ENCODE measurements at regions not wholly inside any gene's neighbourhood (a gene's known extent, or its start where the extent isn't known, plus 50 kb on each side); places are given as distances from the start of the nearest gene placed in this dataset.

- H3K27ac ChIP-seq (ENCODE audit: low read length) = no peak overlapping the region
- H3K27me3 ChIP-seq (replicated peaks; ENCODE audit: insufficient read depth, low read length) = no peaks in the 10 kb centered on the region
- H3F3A ChIP-seq (ENCODE audit: insufficient read depth, low read length) = no peaks in the 10 kb centered on the region
- DNase-seq = no peak
- no peak overlapping the region for H3K4me2 ChIP-seq (ENCODE audit: low read depth, low read length)
- H3K4me3 ChIP-seq (ENCODE audit: low read length) = no peak overlapping the region
- no peaks in the 10 kb centered on the region for H3K79me2 ChIP-seq (ENCODE audit: low read length)
- H3K9me3 ChIP-seq (replicated peaks; ENCODE audit: insufficient read depth, low read length) = no peaks in the 10 kb centered on the region
- no peaks in the 10 kb centered on the region for H3K4me1 ChIP-seq (ENCODE audit: low read length)
- H3K9ac ChIP-seq (ENCODE audit: low read length) = no peak overlapping the region
- H3K36me3 ChIP-seq (replicated peaks; ENCODE audit: insufficient read depth, low read length) = no peaks in the 10 kb centered on the region
- H3K9me2 ChIP-seq (replicated peaks; ENCODE audit: insufficient read depth, low read length) = no peaks in the 10 kb centered on the region
- H2AFZ ChIP-seq (ENCODE audit: low read length) = no peak overlapping the region
- no peak for TF ChIP-seq EZH2phosphoT487 (IDR thresholded peaks at IDR 0.05; ENCODE audit: low read length)
- TF ChIP-seq CTCF (IDR thresholded peaks at IDR 0.05; ENCODE audit: low read length) = peak; percentile 35
- H4K20me1 ChIP-seq (ENCODE audit: insufficient read depth, low read length) = no peaks in the 10 kb centered on the region
These were observed 172.5 kb downstream of the SMAD2 start for GRCh38 chr18:47758000-47758399.

- no peak overlapping the region for H3K27ac ChIP-seq (ENCODE audit: low read length)
- TF ChIP-seq EZH2 (optimal IDR thresholded peaks at IDR 0.05; ENCODE audit: low read depth, low read length) = no peak
- no peak for TF ChIP-seq EZH2phosphoT487 (IDR thresholded peaks at IDR 0.05; ENCODE audit: low read length)
- peak; percentile 96 for TF ChIP-seq CTCF (IDR thresholded peaks at IDR 0.05; ENCODE audit: low read length)
- H3K27me3 ChIP-seq (replicated peaks; ENCODE audit: insufficient read depth, low read length) = no peaks in the 10 kb centered on the region
- H3K9me2 ChIP-seq (replicated peaks; ENCODE audit: insufficient read depth, low read length) = no peaks in the 10 kb centered on the region
- H3K4me1 ChIP-seq (ENCODE audit: low read length) = no peaks in the 10 kb centered on the region
- no peaks in the 10 kb centered on the region for H3F3A ChIP-seq (ENCODE audit: insufficient read depth, low read length)
- H3K9me3 ChIP-seq (replicated peaks; ENCODE audit: insufficient read depth, low read length) = no peaks in the 10 kb centered on the region
- no peak overlapping the region for H3K4me3 ChIP-seq (ENCODE audit: low read length)
- no peak overlapping the region for H3K4me2 ChIP-seq (ENCODE audit: low read depth, low read length)
- H3K9ac ChIP-seq (ENCODE audit: low read length) = no peak overlapping the region
- H3K79me2 ChIP-seq (ENCODE audit: low read length) = no peaks in the 10 kb centered on the region
- no peaks in the 10 kb centered on the region for H4K20me1 ChIP-seq (ENCODE audit: insufficient read depth, low read length)
- no peak overlapping the region for H2AFZ ChIP-seq (ENCODE audit: low read length)
- DNase-seq = peak; percentile 54
- H3K36me3 ChIP-seq (replicated peaks; ENCODE audit: insufficient read depth, low read length) = no peaks in the 10 kb centered on the region
These were observed 174.0 kb downstream of the SMAD2 start for GRCh38 chr18:47756364-47757016.

GRCh38 chr18:47755102-47755456 is 175.4 kb downstream of the SMAD2 start:
- Histone ChIP-seq H2AFZ (ENCODE audit: low read length) (no peak overlapping the region), H3F3A (ENCODE audit: insufficient read depth, low read length) (no peaks in the 10 kb centered on the region), H3K9ac (ENCODE audit: low read length) (no peak overlapping the region), H4K20me1 (ENCODE audit: insufficient read depth, low read length) (no peaks in the 10 kb centered on the region), H3K9me2 (replicated peaks; ENCODE audit: insufficient read depth, low read length) (no peaks in the 10 kb centered on the region), H3K4me3 (ENCODE audit: low read length) (no peak overlapping the region), H3K27ac (ENCODE audit: low read length) (no peak overlapping the region), H3K27me3 (replicated peaks; ENCODE audit: insufficient read depth, low read length) (no peaks in the 10 kb centered on the region), H3K4me2 (ENCODE audit: low read depth, low read length) (no peak overlapping the region), H3K4me1 (ENCODE audit: low read length) (no peaks in the 10 kb centered on the region), H3K9me3 (replicated peaks; ENCODE audit: insufficient read depth, low read length) (no peaks in the 10 kb centered on the region), H3K36me3 (replicated peaks; ENCODE audit: insufficient read depth, low read length) (no peaks in the 10 kb centered on the region), H3K79me2 (ENCODE audit: low read length) (no peaks in the 10 kb centered on the region)
- TF ChIP-seq EZH2 (optimal IDR thresholded peaks at IDR 0.05; ENCODE audit: low read depth, low read length) = no peak
- no peak for TF ChIP-seq EZH2phosphoT487 (IDR thresholded peaks at IDR 0.05; ENCODE audit: low read length)
- TF ChIP-seq CTCF (IDR thresholded peaks at IDR 0.05; ENCODE audit: low read length) = no peak
- DNase-seq = no peak

Data from MM.1S (cell line).